DLD1 (cell line): ENCODE measurements at regions not wholly inside any gene's neighbourhood (a gene's known extent, or its start where the extent isn't known, plus 50 kb on each side); places are given as distances from the start of the nearest gene placed in this dataset.

Source experiments
- in situ Hi-C: cut with HindIII; loops from 2 replicates; pipeline ENCODE4 v1.10.0; 2017; ENCODE audit warnings: low sequenced_read_pairs

- in situ Hi-C loops, result no loop called here
These were observed 68.0 kb upstream of the NRP1 start for GRCh38 chr10:33402220-33403073.

DNA sequence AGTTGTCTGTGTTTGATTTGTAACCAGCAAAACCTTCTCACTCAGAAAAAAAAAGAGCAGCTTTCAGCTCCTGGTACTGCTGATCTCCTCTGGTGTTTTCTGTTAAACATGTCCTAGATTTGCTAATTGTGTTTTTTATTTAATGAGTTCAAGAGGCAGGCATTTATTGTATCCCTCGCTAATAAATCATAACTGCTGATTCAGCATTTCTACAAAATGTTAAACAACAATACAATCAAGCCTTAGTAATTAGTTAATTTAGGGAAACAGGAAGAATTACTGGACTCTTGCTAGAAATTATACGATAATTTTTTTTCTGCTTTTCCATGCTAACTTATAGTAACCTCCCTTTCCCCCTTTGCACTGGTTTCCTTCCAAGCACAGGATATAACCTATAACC lies 66.8 kb upstream of the NRP1 start:
- in situ Hi-C loops, result no loop called here

- in situ Hi-C loops, result no loop called here
These were observed 64.3 kb upstream of the NRP1 start for GRCh38 chr10:33398796-33399195.

- in situ Hi-C loops, result no loop called here
These were observed 62.5 kb upstream of the NRP1 start for GRCh38 chr10:33396938-33397337.

- in situ Hi-C loops, result no loop called here
These were observed 61.8 kb upstream of the NRP1 start for GRCh38 chr10:33396279-33396678.

DNA sequence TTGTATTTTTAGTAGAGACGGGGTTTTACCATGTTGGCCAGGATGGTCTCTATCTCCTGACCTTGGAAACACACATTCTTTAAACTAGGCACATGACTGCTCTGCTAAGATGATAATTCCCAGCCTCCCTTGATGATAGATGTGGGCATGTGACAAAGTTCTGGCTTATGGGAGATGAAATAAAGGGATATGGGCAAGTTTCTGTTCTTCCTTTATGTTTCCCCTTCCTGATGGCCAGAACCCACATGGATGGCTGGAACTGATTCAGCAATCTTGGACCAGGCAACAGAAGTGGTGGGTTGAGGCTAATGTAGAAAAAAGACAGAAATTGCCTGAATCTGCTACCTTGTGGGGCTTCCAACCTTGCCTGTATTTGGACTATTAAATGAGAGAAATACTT lies 60.7 kb upstream of the NRP1 start:
- in situ Hi-C loops, result no loop called here

DNA sequence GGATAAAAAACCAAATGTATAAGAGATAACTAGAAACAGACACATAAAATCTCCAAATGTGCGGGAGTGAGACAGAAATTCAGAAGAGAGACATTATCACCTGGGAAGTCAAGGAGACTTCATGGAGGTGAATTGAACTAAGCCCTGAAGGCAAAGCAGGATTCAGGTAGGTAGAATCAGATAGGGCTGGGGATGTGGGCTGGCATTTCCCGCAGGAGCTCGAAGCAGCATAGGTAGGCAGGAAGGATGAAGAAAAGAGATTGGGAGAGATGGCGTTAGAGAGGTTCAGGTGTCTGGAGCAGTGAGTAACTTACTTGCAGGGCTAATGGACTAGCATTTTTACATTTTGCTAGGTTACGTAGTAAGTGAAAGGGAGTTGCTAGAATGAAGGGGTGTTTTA lies 58.2 kb upstream of the NRP1 start:
- in situ Hi-C loops, result no loop called here

DNA sequence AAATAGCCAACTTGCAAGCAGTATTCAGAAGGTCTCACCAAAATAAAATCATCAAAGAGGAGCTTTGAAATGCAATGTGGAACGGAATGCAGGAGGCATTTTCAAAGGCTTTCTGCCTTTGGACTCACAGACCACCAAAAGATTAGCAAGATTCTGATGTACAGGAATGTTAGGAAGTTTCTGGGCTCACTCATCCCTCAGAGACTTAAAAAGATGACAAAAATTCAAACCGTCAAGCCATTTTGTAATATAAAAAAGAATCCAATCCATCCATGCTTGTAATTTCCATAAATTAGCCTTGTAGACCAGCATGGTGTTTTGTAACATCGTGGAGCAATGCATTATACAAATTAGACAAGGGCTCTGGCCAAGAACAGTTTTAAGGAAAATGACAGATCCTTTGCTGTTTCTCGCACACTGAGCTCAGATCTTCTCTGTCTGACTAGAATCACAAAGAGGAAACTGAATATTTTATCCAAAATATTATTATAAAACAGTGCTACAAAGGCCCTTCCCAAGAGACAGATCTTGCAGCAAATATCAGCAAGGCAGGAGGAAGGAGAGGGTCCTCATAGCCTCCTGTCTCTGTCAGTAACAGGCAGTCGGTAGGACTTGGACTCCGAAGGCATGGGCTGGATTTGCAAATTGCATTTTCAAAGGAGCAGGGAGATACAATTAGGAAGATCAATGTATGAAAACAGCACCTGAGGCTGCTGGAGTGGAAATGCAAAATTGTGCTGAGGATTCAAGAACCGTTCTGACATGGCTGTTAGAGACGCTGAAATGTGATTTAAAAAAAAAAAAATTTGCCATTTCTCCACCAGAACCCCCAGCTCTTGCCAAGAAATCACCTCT lies 57.4 kb upstream of the NRP1 start:
- in situ Hi-C loops, result no loop called here

DNA sequence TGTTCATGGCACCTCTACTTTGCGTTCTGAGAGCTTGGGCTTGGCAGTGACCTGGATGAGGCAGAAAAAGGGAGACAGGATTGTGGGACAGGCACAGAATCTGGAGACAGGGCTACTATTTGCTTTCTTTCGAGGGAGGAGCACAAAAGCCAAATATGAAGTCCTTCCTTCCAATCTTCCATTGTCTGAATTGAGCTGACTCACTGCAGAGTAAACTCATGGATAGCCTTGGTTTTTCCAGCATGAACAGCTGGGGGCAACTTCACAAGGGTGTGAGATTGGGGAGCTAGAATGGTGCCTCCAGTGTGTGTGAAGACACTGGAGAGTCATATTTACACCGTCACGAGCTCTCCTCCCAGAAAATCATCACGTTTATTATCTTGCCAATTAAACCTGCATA lies 55.6 kb upstream of the NRP1 start:
- in situ Hi-C loops, result no loop called here

- in situ Hi-C loops, result no loop called here
These were observed 54.3 kb upstream of the NRP1 start for GRCh38 chr10:33388785-33389184.

DNA sequence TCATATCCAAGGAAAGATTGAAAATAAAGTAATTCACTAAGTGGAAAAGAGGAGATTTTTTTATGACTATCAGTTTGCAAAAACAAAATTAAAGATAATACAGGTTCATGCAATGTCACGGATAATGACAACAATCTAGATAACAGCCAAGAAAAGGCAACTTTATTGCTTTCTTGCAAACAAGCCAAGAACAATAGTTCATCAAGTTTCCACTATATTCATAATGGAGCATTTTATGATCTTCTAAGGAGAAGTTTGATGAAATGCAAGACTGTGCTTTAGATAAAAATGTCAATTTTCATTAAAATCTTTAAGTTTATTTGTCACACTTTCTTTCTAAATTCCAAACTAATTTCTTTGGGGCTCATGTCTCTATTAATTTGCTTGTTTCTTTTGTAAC lies 53.9 kb upstream of the NRP1 start:
- in situ Hi-C loops, result no loop called here

DNA sequence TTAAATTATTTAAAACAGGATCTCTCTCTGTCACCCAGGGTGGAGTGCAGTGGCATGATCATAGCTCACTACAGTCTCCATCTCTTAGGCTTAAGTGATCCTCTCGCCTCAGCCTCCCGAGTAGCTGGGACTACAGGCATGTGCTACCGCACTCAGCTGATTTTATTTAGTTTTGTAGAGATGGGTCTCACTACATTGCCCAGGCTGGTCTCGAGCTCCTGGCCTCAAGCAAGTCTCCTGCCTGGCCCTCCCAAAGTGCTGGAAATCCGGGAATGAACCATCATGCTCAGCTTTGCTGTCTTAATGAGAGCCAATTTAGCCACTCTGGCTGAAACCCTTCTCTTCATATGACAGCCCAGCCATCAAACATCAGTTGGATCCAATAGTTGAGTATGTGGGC lies 53.3 kb upstream of the NRP1 start:
- in situ Hi-C loops, result no loop called here

DNA sequence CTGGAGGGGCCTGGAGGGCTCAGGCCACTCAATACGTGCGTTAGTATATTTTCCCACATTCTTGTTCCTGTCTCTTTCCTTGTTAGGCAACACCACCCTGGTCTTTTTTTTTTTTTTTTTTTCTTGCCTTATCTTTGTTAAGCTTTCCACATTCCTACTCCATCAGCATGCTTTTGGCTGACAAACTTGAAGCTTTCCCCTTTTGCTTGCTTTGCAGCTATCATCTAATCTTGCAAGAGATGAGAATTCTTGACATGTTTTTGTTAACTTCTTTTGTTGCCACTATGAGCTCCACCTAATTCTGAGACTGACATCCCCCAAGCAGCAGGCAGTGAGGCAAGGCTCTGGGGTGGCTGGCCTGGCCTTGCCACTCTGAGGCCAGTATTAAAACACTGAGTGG lies 52.5 kb upstream of the NRP1 start:
- in situ Hi-C loops, result no loop called here

DNA sequence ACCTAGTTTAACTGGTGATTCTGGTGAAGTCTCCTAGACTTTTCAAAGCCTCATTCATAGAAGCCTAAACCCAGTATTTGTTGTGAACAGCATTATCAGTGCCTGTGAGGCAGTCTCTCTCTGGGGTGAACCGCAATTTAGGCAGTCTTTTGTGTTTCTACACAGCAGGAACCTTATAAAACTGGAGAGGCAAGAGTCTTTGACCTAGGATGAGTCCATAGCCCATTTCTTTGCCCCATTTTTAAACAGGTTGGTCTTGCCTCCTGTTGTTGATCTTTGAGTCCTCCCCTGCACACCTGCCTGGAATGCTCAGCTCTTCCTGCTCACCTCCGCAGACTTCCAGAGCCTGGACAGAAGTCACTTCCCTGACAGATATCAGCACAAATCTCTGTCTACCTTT lies 51.2 kb upstream of the NRP1 start:
- in situ Hi-C loops, result no loop called here

- in situ Hi-C loops, result no loop called here
These were observed 50.5 kb upstream of the NRP1 start for GRCh38 chr10:33385015-33385414.
